Neural cell (in vitro differentiated cells): ENCODE measurements at regions not wholly inside any gene's neighbourhood (a gene's known extent, or its start where the extent isn't known, plus 50 kb on each side); places are given as distances from the start of the nearest gene placed in this dataset.

ENCODE experiments used
- H2AFZ ChIP-seq: fragments of 200-600, 300-800 bp; sonication (generic), shearing (Covaris generic); 2 replicates; pipeline ENCODE4 v1.6.0; 2014; ENCODE audit warnings: low read depth, mild to moderate bottlenecking, antibody characterized with exemption, low read length, moderate library complexity
- H3F3A ChIP-seq: fragments of 200-600 bp; shearing (Covaris generic); 2 replicates; pipeline ENCODE4 v1.6.1; 2016; ENCODE audit warnings: mild to moderate bottlenecking, moderate library complexity, mixed read lengths, antibody characterized with exemption, low read length; ENCODE audit not compliant: insufficient read depth, poor library complexity, severe bottlenecking
- H3K27ac ChIP-seq: fragments of 200-600, 300-800 bp; sonication (generic), shearing (Covaris generic); 2 replicates; pipeline ENCODE4 v1.5.1; 2014; ENCODE audit warnings: mild to moderate bottlenecking, low read length, moderate library complexity
- H3K27me3 ChIP-seq: fragments of 300-800, 200-600 bp; sonication (generic), shearing (Covaris generic); 2 replicates; pipeline ENCODE4 v1.6.0; 2014; ENCODE audit warnings: mild to moderate bottlenecking, low read depth, low read length, moderate library complexity; ENCODE audit not compliant: insufficient read depth
- H3K36me3 ChIP-seq: fragments of 300-800, 200-600 bp; sonication (generic), shearing (Covaris generic); 2 replicates; pipeline ENCODE4 v1.5.1; 2014; ENCODE audit warnings: mild to moderate bottlenecking, antibody characterized with exemption, low read length, moderate library complexity; ENCODE audit not compliant: insufficient read depth
- H3K4me2 ChIP-seq: fragments of 300-800, 200-600 bp; sonication (generic), shearing (Covaris generic); 2 replicates; pipeline ENCODE4 v1.6.0; 2014; ENCODE audit warnings: mild to moderate bottlenecking, low read length
- H3K4me3 ChIP-seq: fragments of 300-800, 200-600 bp; sonication (generic), shearing (Covaris generic); 2 replicates; pipeline ENCODE4 v1.5.1; 2014; ENCODE audit warnings: mild to moderate bottlenecking, low read length, moderate library complexity
- H3K79me2 ChIP-seq: fragments of 200-600 bp; shearing (Covaris generic); replicated peaks from 2 replicates; pipeline ENCODE4 v1.6.0; 2014; ENCODE audit warnings: mild to moderate bottlenecking, low read length, moderate library complexity; ENCODE audit not compliant: insufficient read depth
- H3K9ac ChIP-seq: fragments of 300-800, 200-600 bp; sonication (generic), shearing (Covaris generic); 2 replicates; pipeline ENCODE4 v1.6.1; 2016; ENCODE audit warnings: mild to moderate bottlenecking, low read length, mixed read lengths
- H3K9me2 ChIP-seq: fragments of 200-600 bp; shearing (Covaris generic); 2 replicates; pipeline ENCODE4 v1.6.1; 2016; ENCODE audit warnings: mild to moderate bottlenecking, low read length, mixed read lengths; ENCODE audit not compliant: insufficient read depth
- H3K9me3 ChIP-seq: fragments of 200-600, 300-800 bp; sonication (generic), shearing (Covaris generic); 2 replicates; pipeline ENCODE4 v1.6.1; 2016; ENCODE audit warnings: mild to moderate bottlenecking, mixed run types, low read length, moderate library complexity, mixed read lengths
- H4K20me1 ChIP-seq: fragments of 200-600 bp; shearing (Covaris generic); 2 replicates; pipeline ENCODE4 v1.6.1; 2016; ENCODE audit warnings: mild to moderate bottlenecking, mixed run types; ENCODE audit not compliant: insufficient read depth
- EP300 ChIP-seq: fragments of 450-650 bp; conservative IDR thresholded peaks from 2 replicates; pipeline ENCODE4 v1.6.1; 2014; ENCODE audit warnings: antibody characterized with exemption, mild to moderate bottlenecking, moderate library complexity; ENCODE audit not compliant: poor library complexity, severe bottlenecking
- MXI1 ChIP-seq: fragments of 450-650 bp; conservative IDR thresholded peaks from 2 replicates; pipeline ENCODE4 v1.6.1; 2014; ENCODE audit warnings: antibody characterized with exemption, mild to moderate bottlenecking; ENCODE audit not compliant: poor library complexity, severe bottlenecking
- POLR2AphosphoS5 ChIP-seq: IDR thresholded peaks from 2 replicates; pipeline ENCODE4 v1.6.1; 2012
- RAD21 ChIP-seq: fragments of 450-650 bp; conservative IDR thresholded peaks from 2 replicates; pipeline ENCODE4 v1.6.1; 2014; ENCODE audit warnings: antibody characterized with exemption, mild to moderate bottlenecking, moderate library complexity
- SMC3 ChIP-seq: fragments of 450-650 bp; conservative IDR thresholded peaks from 2 replicates; pipeline ENCODE4 v1.6.1; 2014; ENCODE audit warnings: antibody characterized with exemption, mild to moderate bottlenecking, moderate library complexity; ENCODE audit not compliant: poor library complexity
- TAF1 ChIP-seq: IDR thresholded peaks from 2 replicates; pipeline ENCODE4 v1.6.1; 2012; ENCODE audit warnings: low read depth
- TF ChIP-seq, protein P1 (sequence below): IDR thresholded peaks from 2 replicates; pipeline ENCODE4 v1.6.1; 2012; ENCODE audit warnings: borderline replicate concordance

DNA sequence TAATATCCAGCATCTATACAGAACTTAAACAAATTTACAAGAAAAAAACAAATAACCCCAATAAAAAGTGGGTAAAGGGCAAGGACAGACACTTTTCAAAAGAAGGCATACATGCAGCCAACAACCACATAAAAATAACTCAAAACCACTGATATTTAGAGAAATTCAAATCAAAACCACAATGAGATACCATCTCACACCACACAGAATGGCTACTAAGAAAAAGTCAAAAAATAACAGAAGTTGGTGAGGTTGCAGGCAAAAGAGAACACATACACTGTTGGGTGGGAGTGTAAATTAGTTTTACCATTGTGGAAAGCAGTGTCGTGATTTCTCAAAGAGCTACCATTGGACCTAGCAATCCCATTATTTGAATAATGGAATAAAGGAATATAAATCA lies 1973.9 kb upstream of the LRRTM1 start:
- no peaks in the 10 kb centered on the region for H3K9me2 ChIP-seq

DNA sequence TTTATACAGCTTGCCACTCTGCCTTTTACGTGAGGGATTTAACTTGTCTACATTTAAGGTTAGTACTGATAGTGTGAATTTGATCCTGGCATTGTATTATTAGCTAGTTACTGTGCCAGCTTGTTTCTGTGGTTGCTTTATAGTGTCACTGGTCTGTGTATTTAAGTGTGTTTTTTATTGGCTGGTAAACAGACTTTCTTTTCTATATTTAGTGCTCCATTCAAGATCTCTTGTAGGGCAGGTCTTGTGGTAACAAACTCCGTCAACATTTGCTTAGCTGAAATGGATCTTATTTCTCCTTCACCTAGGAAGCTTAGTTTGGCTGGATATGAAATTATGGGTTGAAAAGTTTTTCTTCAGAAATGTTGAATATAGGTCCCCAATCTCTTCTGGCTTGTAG lies 1971.0 kb upstream of the LRRTM1 start:
- H3K27me3 ChIP-seq, result peaks cover 3% of the 10 kb centered on the region
- H3F3A ChIP-seq, result no peaks in the 10 kb centered on the region
- no peak overlapping the region for H2AFZ ChIP-seq
- no peaks in the 10 kb centered on the region for H3K9me2 ChIP-seq
- TF ChIP-seq SMC3, result no peak
- no peak for TF ChIP-seq MXI1
- TF ChIP-seq EP300, result no peak
- no peak overlapping the region for H3K27ac ChIP-seq
- H3K9me3 ChIP-seq, result peaks cover 9% of the 10 kb centered on the region
- H4K20me1 ChIP-seq, result no peaks in the 10 kb centered on the region
- H3K79me2 ChIP-seq, result no peaks in the 10 kb centered on the region
- H3K36me3 ChIP-seq, result no peaks in the 10 kb centered on the region
- H3K9ac ChIP-seq, result no peak overlapping the region
- H3K4me3 ChIP-seq, result no peak overlapping the region
- no peak overlapping the region for H3K4me2 ChIP-seq

More for the DNA sequence above, 1973.9 kb upstream of the LRRTM1 start:
- Histone ChIP-seq H3K36me3 (no peaks in the 10 kb centered on the region), H4K20me1 (no peaks in the 10 kb centered on the region), H3K27ac (no peak overlapping the region), H3K4me3 (no peak overlapping the region), H3K9ac (no peak overlapping the region), H3K79me2 (no peaks in the 10 kb centered on the region), H3K4me2 (no peak overlapping the region), H3K9me3 (peaks cover 9% of the 10 kb centered on the region), H3K27me3 (peaks cover 8% of the 10 kb centered on the region), H2AFZ (no peak overlapping the region), H3F3A (no peaks in the 10 kb centered on the region)
- TF ChIP-seq RAD21 (no peak), EP300 (no peak), TAF1 (no peak), MXI1 (no peak)
- TF ChIP-seq, protein P1, sequence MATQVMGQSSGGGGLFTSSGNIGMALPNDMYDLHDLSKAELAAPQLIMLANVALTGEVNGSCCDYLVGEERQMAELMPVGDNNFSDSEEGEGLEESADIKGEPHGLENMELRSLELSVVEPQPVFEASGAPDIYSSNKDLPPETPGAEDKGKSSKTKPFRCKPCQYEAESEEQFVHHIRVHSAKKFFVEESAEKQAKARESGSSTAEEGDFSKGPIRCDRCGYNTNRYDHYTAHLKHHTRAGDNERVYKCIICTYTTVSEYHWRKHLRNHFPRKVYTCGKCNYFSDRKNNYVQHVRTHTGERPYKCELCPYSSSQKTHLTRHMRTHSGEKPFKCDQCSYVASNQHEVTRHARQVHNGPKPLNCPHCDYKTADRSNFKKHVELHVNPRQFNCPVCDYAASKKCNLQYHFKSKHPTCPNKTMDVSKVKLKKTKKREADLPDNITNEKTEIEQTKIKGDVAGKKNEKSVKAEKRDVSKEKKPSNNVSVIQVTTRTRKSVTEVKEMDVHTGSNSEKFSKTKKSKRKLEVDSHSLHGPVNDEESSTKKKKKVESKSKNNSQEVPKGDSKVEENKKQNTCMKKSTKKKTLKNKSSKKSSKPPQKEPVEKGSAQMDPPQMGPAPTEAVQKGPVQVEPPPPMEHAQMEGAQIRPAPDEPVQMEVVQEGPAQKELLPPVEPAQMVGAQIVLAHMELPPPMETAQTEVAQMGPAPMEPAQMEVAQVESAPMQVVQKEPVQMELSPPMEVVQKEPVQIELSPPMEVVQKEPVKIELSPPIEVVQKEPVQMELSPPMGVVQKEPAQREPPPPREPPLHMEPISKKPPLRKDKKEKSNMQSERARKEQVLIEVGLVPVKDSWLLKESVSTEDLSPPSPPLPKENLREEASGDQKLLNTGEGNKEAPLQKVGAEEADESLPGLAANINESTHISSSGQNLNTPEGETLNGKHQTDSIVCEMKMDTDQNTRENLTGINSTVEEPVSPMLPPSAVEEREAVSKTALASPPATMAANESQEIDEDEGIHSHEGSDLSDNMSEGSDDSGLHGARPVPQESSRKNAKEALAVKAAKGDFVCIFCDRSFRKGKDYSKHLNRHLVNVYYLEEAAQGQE, result no peak

GRCh38 chr2:82268446-82268845 lies 1963.9 kb upstream of the LRRTM1 start:
- Histone ChIP-seq H3K9ac (no peak overlapping the region), H2AFZ (no peak overlapping the region), H3K4me2 (no peak overlapping the region), H3K36me3 (no peaks in the 10 kb centered on the region), H3K4me3 (no peak overlapping the region), H3K27ac (no peak overlapping the region), H3K9me2 (no peaks in the 10 kb centered on the region), H3F3A (no peaks in the 10 kb centered on the region), H3K27me3 (peaks cover 4% of the 10 kb centered on the region), H4K20me1 (no peaks in the 10 kb centered on the region), H3K9me3 (no peaks in the 10 kb centered on the region), H3K79me2 (no peaks in the 10 kb centered on the region)
- no peak for TF ChIP-seq SMC3

DNA sequence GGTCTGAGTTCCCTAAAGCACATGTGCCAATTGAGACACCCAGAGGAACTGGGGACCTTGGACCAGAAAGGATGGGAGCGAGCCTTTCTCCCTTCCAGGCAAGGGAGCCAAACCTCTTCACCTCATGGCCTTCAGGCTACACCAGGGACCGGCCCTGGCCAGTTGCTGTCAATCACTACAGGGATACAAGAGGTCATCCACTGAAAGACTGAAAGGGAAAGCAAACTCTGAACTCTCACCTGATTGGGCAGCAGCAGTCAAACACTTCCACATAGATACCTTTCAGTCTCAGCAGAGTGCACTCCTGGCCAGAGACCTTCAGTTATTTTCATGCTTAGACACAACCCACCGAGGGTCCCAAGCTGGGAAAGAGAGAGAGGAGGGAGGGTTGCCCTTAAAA lies 1956.0 kb upstream of the LRRTM1 start:
- Histone ChIP-seq H3K9ac (no peak overlapping the region), H3K27me3 (no peaks in the 10 kb centered on the region)

More for the DNA sequence above, 1956.0 kb upstream of the LRRTM1 start:
- Histone ChIP-seq H3K27ac (no peak overlapping the region), H3K79me2 (no peaks in the 10 kb centered on the region), H3K4me3 (no peak overlapping the region), H3K4me2 (no peak overlapping the region), H3F3A (no peaks in the 10 kb centered on the region), H3K9me2 (no peaks in the 10 kb centered on the region), H4K20me1 (no peaks in the 10 kb centered on the region), H2AFZ (no peak overlapping the region), H3K9me3 (no peaks in the 10 kb centered on the region), H3K36me3 (no peaks in the 10 kb centered on the region)
- TF ChIP-seq RAD21 (no peak), POLR2AphosphoS5 (no peak), SMC3 (no peak)
